RWPE2 (cell line): ENCODE measurements at regions not wholly inside any gene's neighbourhood (a gene's known extent, or its start where the extent isn't known, plus 50 kb on each side); places are given as distances from the start of the nearest gene placed in this dataset.

Experiments used
- ATAC-seq: fragments of 200-7000 bp; cut with Tn5 transposase; 3 replicates; pipeline ENCODE4 v1.9.1; 2021; ENCODE audit warnings: low read depth
- DNase-seq: peaks from one replicate; pipeline ENCODE4 v3.0.0-alpha.2; 2020; ENCODE audit warnings: low spot score
- H3K27ac ChIP-seq: fragments of 450-650 bp; 2 replicates; pipeline ENCODE4 v1.5.1; 2017; ENCODE audit warnings: mild to moderate bottlenecking; ENCODE audit not compliant: poor library complexity, severe bottlenecking
- H3K27me3 ChIP-seq: fragments of 250-450 bp; sonication (Bioruptor Pico); 2 replicates; pipeline ENCODE4 v1.5.1; 2021; ENCODE audit warnings: mild to moderate bottlenecking, moderate library complexity; ENCODE audit not compliant: insufficient read depth, poor library complexity, severe bottlenecking
- H3K36me3 ChIP-seq: fragments of 250-450 bp; sonication (Bioruptor Pico); 2 replicates; pipeline ENCODE4 v1.5.1; 2020; ENCODE audit warnings: low read depth, mild to moderate bottlenecking, moderate library complexity
- H3K4me1 ChIP-seq: fragments of 250-450 bp; sonication (Bioruptor Pico); 2 replicates; pipeline ENCODE4 v1.5.1; 2021; ENCODE audit warnings: mild to moderate bottlenecking, moderate library complexity; ENCODE audit not compliant: insufficient read depth, poor library complexity, severe bottlenecking
- H3K4me3 ChIP-seq: fragments of 250-450 bp; sonication (Bioruptor Pico); 2 replicates; pipeline ENCODE4 v1.5.1; 2021; ENCODE audit warnings: mild to moderate bottlenecking, moderate library complexity; ENCODE audit not compliant: severe bottlenecking
- H3K9me3 ChIP-seq: fragments of 250-450 bp; sonication (Bioruptor Pico); 2 replicates; pipeline ENCODE4 v1.5.1; 2021; ENCODE audit warnings: mild to moderate bottlenecking, moderate library complexity; ENCODE audit not compliant: severe bottlenecking
- CTCF ChIP-seq: fragments of 450-650 bp; IDR thresholded peaks from one replicate; pipeline ENCODE4 v1.5.1; 2017; ENCODE audit warnings: mild to moderate bottlenecking, moderate library complexity; ENCODE audit not compliant: poor library complexity, severe bottlenecking

GRCh38 chr4:23567338-23567737, 322.5 kb downstream of the PPARGC1A start:
- DNase-seq (no peak), ATAC-seq (no peak)
- Histone ChIP-seq H3K36me3 (no peaks in the 10 kb centered on the region), H3K9me3 (no peaks in the 10 kb centered on the region), H3K27me3 (peaks cover 2% of the 10 kb centered on the region), H3K4me1 (no peaks in the 10 kb centered on the region), H3K27ac (no peak overlapping the region), H3K4me3 (no peak overlapping the region)
- no peak for TF ChIP-seq CTCF

GRCh38 chr4:23560748-23561147, 329.1 kb downstream of the PPARGC1A start:
- DNase-seq: no peak
- H3K9me3 ChIP-seq: no peaks in the 10 kb centered on the region
- peaks cover 2% of the 10 kb centered on the region for H3K27me3 ChIP-seq
- H3K4me3 ChIP-seq: no peak overlapping the region
- no peak for ATAC-seq
- TF ChIP-seq CTCF: no peak
- no peak overlapping the region for H3K27ac ChIP-seq
- no peaks in the 10 kb centered on the region for H3K36me3 ChIP-seq
- H3K4me1 ChIP-seq: no peaks in the 10 kb centered on the region

- ATAC-seq: no peak
- DNase-seq: no peak
- Histone ChIP-seq H3K4me1 (no peaks in the 10 kb centered on the region), H3K27ac (no peak overlapping the region), H3K27me3 (peaks cover 2% of the 10 kb centered on the region), H3K9me3 (no peaks in the 10 kb centered on the region), H3K36me3 (no peaks in the 10 kb centered on the region), H3K4me3 (no peak overlapping the region)
- TF ChIP-seq CTCF: no peak
Measured at GRCh38 chr4:23558101-23558500, 331.7 kb downstream of the PPARGC1A start.

GRCh38 chr4:23547601-23548000, 342.2 kb downstream of the PPARGC1A start:
- H3K36me3 ChIP-seq: no peaks in the 10 kb centered on the region
- no peak overlapping the region for H3K4me3 ChIP-seq
- H3K9me3 ChIP-seq: no peaks in the 10 kb centered on the region
- no peak for ATAC-seq
- TF ChIP-seq CTCF: no peak
- no peaks in the 10 kb centered on the region for H3K27me3 ChIP-seq
- DNase-seq: no peak
- H3K27ac ChIP-seq: no peak overlapping the region
- no peaks in the 10 kb centered on the region for H3K4me1 ChIP-seq

GRCh38 chr4:23547096-23547495, 342.8 kb downstream of the PPARGC1A start:
- no peak overlapping the region for H3K27ac ChIP-seq
- TF ChIP-seq CTCF: no peak
- ATAC-seq (no peak), DNase-seq (no peak)
- H3K36me3 ChIP-seq: no peaks in the 10 kb centered on the region
- H3K4me1 ChIP-seq: no peaks in the 10 kb centered on the region
- no peak overlapping the region for H3K4me3 ChIP-seq
- H3K9me3 ChIP-seq: no peaks in the 10 kb centered on the region
- H3K27me3 ChIP-seq: no peaks in the 10 kb centered on the region
